Thyroid gland (tissue), 4 donors: ENCODE measurements at regions not wholly inside any gene's neighbourhood (a gene's known extent, or its start where the extent isn't known, plus 50 kb on each side); places are given as distances from the start of the nearest gene placed in this dataset.

Source experiments
- DNase-seq, 2 donors: peaks; one replicate each; pipeline ENCODE4 v3.0.0-alpha.2; 2019
- H3K27ac ChIP-seq, 3 donors: fragments of 200-600 bp; sonication (generic); 1 replicate in 2 of 3; 2 replicates in 1 of 3; pipeline ENCODE4 v1.5.1; 2016 to 2019; ENCODE audit warnings: mild to moderate bottlenecking in 1 of 3, moderate library complexity in 1 of 3
- H3K27me3 ChIP-seq: fragments of 200-600 bp; sonication (generic); one replicate; pipeline ENCODE4 v1.5.1; 2019
- H3K36me3 ChIP-seq, 2 donors: fragments of 200-600 bp; sonication (generic); one replicate each; pipeline ENCODE4 v1.5.1; 2016 to 2019
- H3K4me1 ChIP-seq, 2 donors: fragments of 200-600 bp; sonication (generic); one replicate each; pipeline ENCODE4 v1.5.1; 2017 to 2019
- H3K4me3 ChIP-seq, 3 donors: fragments of 200-600 bp; sonication (generic); replicated peaks in 1 of 3; 1 replicate in 2 of 3; 2 replicates in 1 of 3; pipeline ENCODE4 v1.5.1; 2016; ENCODE audit warnings: mild to moderate bottlenecking in 1 of 3
- H3K9me3 ChIP-seq: fragments of 200-600 bp; sonication (generic); one replicate; pipeline ENCODE4 v1.5.1; 2017
- CTCF ChIP-seq, 6 experiments: fragments of 200-600 bp in 3 of 6; fragments of 450-650 bp in 3 of 6; sonication (generic) in 3 of 6; IDR thresholded peaks; one replicate each; pipeline ENCODE4 v1.5.1; 2016 to 2019; ENCODE audit warnings: antibody characterized with exemption in 6 of 6, mild to moderate bottlenecking in 2 of 6, inconsistent platforms in 1 of 6, moderate library complexity in 1 of 6
- POLR2A ChIP-seq, 2 donors: fragments of 450-650 bp; IDR thresholded peaks; one replicate each; pipeline ENCODE4 v1.6.1; 2017; ENCODE audit warnings: antibody characterized with exemption in 2 of 2, mild to moderate bottlenecking in 2 of 2, moderate library complexity in 1 of 2
- WGBS, 2 donors: methylation state at CpG; one replicate each; pipeline ENCODE4 v1.1.5; 2017; 5-methylcytosine and 5-hydroxymethylcytosine counted together
- intact Hi-C: fragments of 100-400 bp; cut with DNase I; formaldehyde crosslinking; loops from one replicate; pipeline ENCODE4 v1.15.1; 2023

- H3K4me1 ChIP-seq = no peaks in the 10 kb centered on the region
- H3K27ac ChIP-seq = no peak overlapping the region
- no peak for DNase-seq
- 46 to 53% methylated on average over 3 of the region's 3 CpGs for WGBS, 2 donors
- no peak overlapping the region for H3K4me3 ChIP-seq
- TF ChIP-seq POLR2A (IDR thresholded peaks at IDR 0.05) (no peak), CTCF (IDR thresholded peaks at IDR 0.05) (no peak)
- intact Hi-C loops = no loop called here
- no peaks in the 10 kb centered on the region for H3K27me3 ChIP-seq
- H3K36me3 ChIP-seq = no peaks in the 10 kb centered on the region
- H3K9me3 ChIP-seq = no peaks in the 10 kb centered on the region
Observed at GRCh38 chr21:15354516-15354915, 289.7 kb upstream of the NRIP1 start.

GRCh38 chr21:15355066-15355465 is 290.3 kb upstream of the NRIP1 start:
- Histone ChIP-seq H3K36me3 (no peaks in the 10 kb centered on the region), H3K4me1 (no peaks in the 10 kb centered on the region), H3K27me3 (no peaks in the 10 kb centered on the region), H3K9me3 (no peaks in the 10 kb centered on the region), H3K4me3 (no peak overlapping the region), H3K27ac (no peak overlapping the region)
- intact Hi-C loops = no loop called here
- no peak for DNase-seq
- WGBS, 2 donors = 75 to 81% methylated on average over 6 of the region's 6 CpGs
- TF ChIP-seq POLR2A (IDR thresholded peaks at IDR 0.05) (no peak), CTCF (IDR thresholded peaks at IDR 0.05) (no peak)

- no peaks in the 10 kb centered on the region for H3K27me3 ChIP-seq
- no peaks in the 10 kb centered on the region for H3K9me3 ChIP-seq
- intact Hi-C loops = no loop called here
- 60 to 74% methylated on average over 4 of the region's 4 CpGs for WGBS, 2 donors
- H3K4me1 ChIP-seq = no peaks in the 10 kb centered on the region
- no peak overlapping the region for H3K27ac ChIP-seq
- no peak overlapping the region for H3K4me3 ChIP-seq
- H3K36me3 ChIP-seq = no peaks in the 10 kb centered on the region
- no peak for TF ChIP-seq POLR2A (IDR thresholded peaks at IDR 0.05)
- TF ChIP-seq CTCF (IDR thresholded peaks at IDR 0.05) = no peak
- no peak for DNase-seq
Observed at GRCh38 chr21:15359251-15359650, 294.5 kb upstream of the NRIP1 start.

GRCh38 chr21:15362458-15362857 is 297.7 kb upstream of the NRIP1 start:
- Histone ChIP-seq H3K4me1 (no peaks in the 10 kb centered on the region), H3K27ac (no peak overlapping the region), H3K4me3 (no peak overlapping the region), H3K9me3 (no peaks in the 10 kb centered on the region), H3K27me3 (no peaks in the 10 kb centered on the region), H3K36me3 (no peaks in the 10 kb centered on the region)
- DNase-seq = no peak
- TF ChIP-seq POLR2A (IDR thresholded peaks at IDR 0.05) (no peak), CTCF (IDR thresholded peaks at IDR 0.05) (no peak)
- WGBS, 2 donors = 63 to 67% methylated on average over 4 of the region's 4 CpGs
- intact Hi-C loops = no loop called here

- intact Hi-C loops = no loop called here
- Histone ChIP-seq H3K4me3 (no peak overlapping the region), H3K36me3 (no peaks in the 10 kb centered on the region), H3K27me3 (no peaks in the 10 kb centered on the region), H3K27ac (no peak overlapping the region), H3K9me3 (no peaks in the 10 kb centered on the region), H3K4me1 (no peaks in the 10 kb centered on the region)
- no peak for DNase-seq
- TF ChIP-seq CTCF (IDR thresholded peaks at IDR 0.05) (no peak), POLR2A (IDR thresholded peaks at IDR 0.05) (no peak)
- WGBS, 2 donors = 66 to 76% methylated on average over 1 of the region's 1 CpG
Observed at GRCh38 chr21:15363921-15364320, 299.1 kb upstream of the NRIP1 start.
